Muscle of leg (tissue), 3 donors: ENCODE measurements at regions not wholly inside any gene's neighbourhood (a gene's known extent, or its start where the extent isn't known, plus 50 kb on each side); places are given as distances from the start of the nearest gene placed in this dataset.

Source experiments
- DNase-seq: peaks from one replicate; pipeline ENCODE4 v3.0.0; 2013
- H3K27ac ChIP-seq: one replicate; pipeline ENCODE4 v1.5.1; 2013; ENCODE audit warnings: mild to moderate bottlenecking, low read length, control low read depth
- H3K27me3 ChIP-seq: one replicate; pipeline ENCODE4 v1.6.1; 2013; ENCODE audit warnings: low read length; ENCODE audit not compliant: control insufficient read depth, insufficient read depth
- H3K36me3 ChIP-seq: one replicate; pipeline ENCODE4 v1.6.1; 2013; ENCODE audit warnings: low read length; ENCODE audit not compliant: control insufficient read depth, insufficient read depth
- H3K4me1 ChIP-seq: one replicate; pipeline ENCODE4 v1.6.1; 2013; ENCODE audit warnings: low read length; ENCODE audit not compliant: control insufficient read depth, insufficient read depth
- H3K4me3 ChIP-seq: one replicate; pipeline ENCODE4 v1.5.1; 2013; ENCODE audit warnings: low read length, control low read depth
- H3K9me3 ChIP-seq: replicated peaks from 2 replicates; pipeline ENCODE4 v1.6.1; 2013; ENCODE audit warnings: low read depth, low read length; ENCODE audit not compliant: control insufficient read depth
- WGBS: methylation state at CpG from one replicate; pipeline ENCODE4 v1.1.5; 2013; ENCODE audit warnings: missing lambda C conversion rate; ENCODE audit not compliant: insufficient coverage; 5-methylcytosine and 5-hydroxymethylcytosine counted together

- Histone ChIP-seq H3K9me3 (no peaks in the 10 kb centered on the region), H3K4me1 (no peaks in the 10 kb centered on the region), H3K4me3 (no peak overlapping the region), H3K27me3 (no peaks in the 10 kb centered on the region), H3K36me3 (no peaks in the 10 kb centered on the region), H3K27ac (no peak overlapping the region)
- DNase-seq, result peak; percentile 9
- WGBS, result no CpG with 5 or more reads among the region's 3 CpGs
Observed at GRCh38 chr3:104604326-104605010, 762.2 kb upstream of the ALCAM start.

- Histone ChIP-seq H3K9me3 (no peaks in the 10 kb centered on the region), H3K27me3 (no peaks in the 10 kb centered on the region), H3K36me3 (no peaks in the 10 kb centered on the region), H3K4me3 (no peak overlapping the region), H3K4me1 (no peaks in the 10 kb centered on the region), H3K27ac (no peak overlapping the region)
- 27% methylated on average over 2 of the region's 2 CpGs for WGBS
- no peak for DNase-seq
Observed at GRCh38 chr3:104606812-104607211, 759.9 kb upstream of the ALCAM start.

GRCh38 chr3:104610730-104611652, 755.7 kb upstream of the ALCAM start:
- DNase-seq, result no peak
- Histone ChIP-seq H3K4me3 (no peak overlapping the region), H3K9me3 (no peaks in the 10 kb centered on the region), H3K27me3 (no peaks in the 10 kb centered on the region), H3K27ac (no peak overlapping the region), H3K4me1 (no peaks in the 10 kb centered on the region), H3K36me3 (no peaks in the 10 kb centered on the region)
- WGBS, result 90% methylated on average over 2 of the region's 4 CpGs

GRCh38 chr3:104612218-104612617, 754.5 kb upstream of the ALCAM start:
- Histone ChIP-seq H3K27me3 (no peaks in the 10 kb centered on the region), H3K27ac (no peak overlapping the region), H3K36me3 (no peaks in the 10 kb centered on the region), H3K4me1 (no peaks in the 10 kb centered on the region), H3K4me3 (no peak overlapping the region), H3K9me3 (no peaks in the 10 kb centered on the region)
- no peak for DNase-seq

- no peak overlapping the region for H3K27ac ChIP-seq
- DNase-seq, result no peak
- H3K36me3 ChIP-seq, result no peaks in the 10 kb centered on the region
- H3K9me3 ChIP-seq, result no peaks in the 10 kb centered on the region
- WGBS, result 83% methylated on average over 1 of the region's 2 CpGs
- H3K27me3 ChIP-seq, result no peaks in the 10 kb centered on the region
- no peak overlapping the region for H3K4me3 ChIP-seq
- H3K4me1 ChIP-seq, result no peaks in the 10 kb centered on the region
Observed at GRCh38 chr3:104614564-104614963, 752.1 kb upstream of the ALCAM start.

GRCh38 chr3:104628185-104628789, 738.4 kb upstream of the ALCAM start:
- H3K27ac ChIP-seq, result no peak overlapping the region
- H3K27me3 ChIP-seq, result no peaks in the 10 kb centered on the region
- no peaks in the 10 kb centered on the region for H3K4me1 ChIP-seq
- H3K36me3 ChIP-seq, result no peaks in the 10 kb centered on the region
- H3K9me3 ChIP-seq, result peaks cover 2% of the 10 kb centered on the region
- peak; percentile 53 for DNase-seq
- H3K4me3 ChIP-seq, result no peak overlapping the region
- WGBS, result no CpG with 5 or more reads among the region's 6 CpGs

- DNase-seq, result no peak
- Histone ChIP-seq H3K36me3 (no peaks in the 10 kb centered on the region), H3K27me3 (no peaks in the 10 kb centered on the region), H3K9me3 (peaks cover 2% of the 10 kb centered on the region), H3K27ac (no peak overlapping the region), H3K4me1 (no peaks in the 10 kb centered on the region), H3K4me3 (no peak overlapping the region)
- WGBS, result no CpG with 5 or more reads among the region's 1 CpG
Observed at GRCh38 chr3:104629038-104629437, 737.7 kb upstream of the ALCAM start.

GRCh38 chr3:104631254-104631653, 735.5 kb upstream of the ALCAM start:
- no peak overlapping the region for H3K27ac ChIP-seq
- no peak overlapping the region for H3K4me3 ChIP-seq
- H3K27me3 ChIP-seq, result no peaks in the 10 kb centered on the region
- no peaks in the 10 kb centered on the region for H3K4me1 ChIP-seq
- no peak for DNase-seq
- WGBS, result 65% methylated on average over 2 of the region's 2 CpGs
- peaks cover 2% of the 10 kb centered on the region for H3K9me3 ChIP-seq
- H3K36me3 ChIP-seq, result no peaks in the 10 kb centered on the region

- Histone ChIP-seq H3K4me1 (no peaks in the 10 kb centered on the region), H3K27ac (no peak overlapping the region), H3K4me3 (no peak overlapping the region), H3K9me3 (peaks cover 2% of the 10 kb centered on the region), H3K27me3 (no peaks in the 10 kb centered on the region), H3K36me3 (no peaks in the 10 kb centered on the region)
- 83% methylated on average over 1 of the region's 3 CpGs for WGBS
- DNase-seq, result no peak
Observed at GRCh38 chr3:104632521-104632920, 734.2 kb upstream of the ALCAM start.

- H3K27ac ChIP-seq, result no peak overlapping the region
- WGBS, result no CpG with 5 or more reads among the region's 1 CpG
- DNase-seq, result no peak
- peaks cover 2% of the 10 kb centered on the region for H3K9me3 ChIP-seq
- no peaks in the 10 kb centered on the region for H3K27me3 ChIP-seq
- H3K4me3 ChIP-seq, result no peak overlapping the region
- H3K36me3 ChIP-seq, result no peaks in the 10 kb centered on the region
- no peaks in the 10 kb centered on the region for H3K4me1 ChIP-seq
Observed at GRCh38 chr3:104632947-104633346, 733.8 kb upstream of the ALCAM start.
